Ovary (tissue), 7 donors: ENCODE measurements at regions not wholly inside any gene's neighbourhood (a gene's known extent, or its start where the extent isn't known, plus 50 kb on each side); places are given as distances from the start of the nearest gene placed in this dataset.

Experiments used
- DNase-seq, 5 donors: peaks; one replicate each; pipeline ENCODE4 v3.0.0-alpha.2; 2019 to 2020
- H3K27ac ChIP-seq, 2 donors: fragments of 200-600 bp; one replicate each; pipeline versions ENCODE4 v1.5.1 to v1.8.0; 2019 to 2022
- H3K27me3 ChIP-seq: fragments of 200-600 bp; one replicate; pipeline ENCODE4 v1.8.0; 2022
- H3K36me3 ChIP-seq: fragments of 200-600 bp; sonication (generic); one replicate; pipeline ENCODE4 v1.5.1; 2019
- H3K4me1 ChIP-seq: one replicate; pipeline ENCODE4 v1.8.1; 2013; ENCODE audit warnings: mild to moderate bottlenecking, moderate library complexity; ENCODE audit not compliant: insufficient read depth
- H3K4me3 ChIP-seq: fragments of 200-600 bp; sonication (generic); one replicate; pipeline ENCODE4 v1.5.1; 2017
- H3K9me3 ChIP-seq, 2 donors: fragments of 200-600 bp in 1 of 2; sonication (generic) in 1 of 2; one replicate each; pipeline versions ENCODE4 v1.5.1 to v1.8.1; 2013 to 2019; ENCODE audit warnings: mild to moderate bottlenecking in 1 of 2, moderate library complexity in 1 of 2
- EP300 ChIP-seq: sonication (generic); formaldehyde crosslinking; IDR thresholded peaks from one replicate; pipeline ENCODE4 v1.6.1; 2017; ENCODE audit warnings: antibody characterized with exemption
- POLR2A ChIP-seq: fragments of 450-650 bp; IDR thresholded peaks from one replicate; pipeline ENCODE4 v1.6.1; 2017; ENCODE audit warnings: antibody characterized with exemption, mild to moderate bottlenecking, moderate library complexity
- WGBS, 3 donors: extraction: QIAGEN DNeasy Blood & Tissue Kit in 1 of 3; methylation state at CpG; one replicate each; pipeline versions ENCODE4 v1.1.5 to v1.1.7; 2013 to 2017; 5-methylcytosine and 5-hydroxymethylcytosine counted together
- intact Hi-C, 4 donors: fragments of 100-400 bp; cut with DNase I; formaldehyde crosslinking; loops; one replicate each; pipeline versions ENCODE4 v1.11.0 to v1.15.1; 2022 to 2023
- TF ChIP-seq, protein P1 (sequence below), 3 donors: fragments of 450-650 bp in 2 of 3; fragments of 200-600 bp in 1 of 3; IDR thresholded peaks; one replicate each; pipeline versions ENCODE4 v1.5.1 to v1.8.0; 2016 to 2022; ENCODE audit warnings: antibody characterized with exemption in 3 of 3, mild to moderate bottlenecking in 1 of 3
- donor health status: DM: no; HTN: no; CAD: no; lungs with moderate emphysema.
- donor health status: DM: no; HTN: no; CAD: no.
- donor health status: Bipolar disorder and iron deficiency.
- donor health status: DM: no; HTN: no; CAD: no.
- donor health status: DM: yes; HTN: yes; CAD: no.

DNA sequence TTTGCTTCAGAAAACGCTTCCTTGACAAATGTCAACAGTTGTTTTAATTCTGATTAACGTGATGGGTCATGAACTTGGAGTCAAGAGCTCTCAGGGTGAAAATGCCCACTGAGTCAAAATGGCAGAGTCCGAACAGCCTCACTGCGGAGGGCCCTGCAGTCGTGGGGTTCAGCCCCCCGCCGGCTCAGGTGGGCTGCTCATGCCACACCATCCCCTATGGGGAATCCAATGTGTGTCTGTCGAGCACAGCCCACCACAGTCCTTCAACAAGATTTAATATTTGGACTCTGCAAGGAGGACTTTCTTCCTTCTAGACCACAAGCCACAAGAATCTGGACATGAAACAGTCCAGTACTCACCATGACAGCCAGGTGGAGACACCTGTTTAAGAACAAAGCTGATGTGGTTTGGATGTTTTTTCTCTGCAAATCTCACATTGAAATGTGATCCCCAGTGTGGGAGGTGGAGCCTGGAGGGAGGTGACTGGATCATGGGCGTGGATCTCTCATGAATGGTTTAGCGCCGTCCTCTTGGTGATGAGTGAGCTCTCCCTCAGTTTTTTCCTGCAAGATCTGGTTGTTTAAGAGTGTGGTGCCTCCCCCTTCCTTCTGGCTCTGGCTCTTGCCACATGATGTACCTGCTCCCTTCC is 201.0 kb downstream of the NDUFA10 start:
- peak in 3 of 5 donors; percentile 8 to 19 (median 12) for DNase-seq
- WGBS, 3 donors = 19 to 34% (median 26%) methylated on average over 11 of the region's 11 CpGs
- H3K36me3 ChIP-seq = no peaks in the 10 kb centered on the region
- TF ChIP-seq POLR2A = no peak
- TF ChIP-seq, protein P1, sequence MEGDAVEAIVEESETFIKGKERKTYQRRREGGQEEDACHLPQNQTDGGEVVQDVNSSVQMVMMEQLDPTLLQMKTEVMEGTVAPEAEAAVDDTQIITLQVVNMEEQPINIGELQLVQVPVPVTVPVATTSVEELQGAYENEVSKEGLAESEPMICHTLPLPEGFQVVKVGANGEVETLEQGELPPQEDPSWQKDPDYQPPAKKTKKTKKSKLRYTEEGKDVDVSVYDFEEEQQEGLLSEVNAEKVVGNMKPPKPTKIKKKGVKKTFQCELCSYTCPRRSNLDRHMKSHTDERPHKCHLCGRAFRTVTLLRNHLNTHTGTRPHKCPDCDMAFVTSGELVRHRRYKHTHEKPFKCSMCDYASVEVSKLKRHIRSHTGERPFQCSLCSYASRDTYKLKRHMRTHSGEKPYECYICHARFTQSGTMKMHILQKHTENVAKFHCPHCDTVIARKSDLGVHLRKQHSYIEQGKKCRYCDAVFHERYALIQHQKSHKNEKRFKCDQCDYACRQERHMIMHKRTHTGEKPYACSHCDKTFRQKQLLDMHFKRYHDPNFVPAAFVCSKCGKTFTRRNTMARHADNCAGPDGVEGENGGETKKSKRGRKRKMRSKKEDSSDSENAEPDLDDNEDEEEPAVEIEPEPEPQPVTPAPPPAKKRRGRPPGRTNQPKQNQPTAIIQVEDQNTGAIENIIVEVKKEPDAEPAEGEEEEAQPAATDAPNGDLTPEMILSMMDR (IDR thresholded peaks at IDR 0.05) = no peak
- TF ChIP-seq EP300 = no peak
- H3K9me3 ChIP-seq = no peaks in the 10 kb centered on the region
- H3K27ac ChIP-seq = no peak overlapping the region
- peaks cover 3% of the 10 kb centered on the region for H3K4me1 ChIP-seq
- no peaks in the 10 kb centered on the region for H3K27me3 ChIP-seq
- H3K4me3 ChIP-seq = no peak overlapping the region
- intact Hi-C loops = no loop called here

GRCh38 chr2:239822146-239822831 is 202.9 kb downstream of the NDUFA10 start:
- DNase-seq = peak in 3 of 5 donors; percentile 3 to 13 (median 4)
- intact Hi-C loops = no loop called here
- WGBS, 3 donors = 91 to 93% (median 91%) methylated on average over 16 of the region's 16 CpGs

GRCh38 chr2:239821694-239822075 is 203.5 kb downstream of the NDUFA10 start:
- Histone ChIP-seq H3K27me3 (no peaks in the 10 kb centered on the region), H3K4me3 (no peak overlapping the region), H3K4me1 (peaks cover 3% of the 10 kb centered on the region), H3K36me3 (no peaks in the 10 kb centered on the region), H3K9me3 (no peaks in the 10 kb centered on the region), H3K27ac (no peak overlapping the region)
- WGBS, 3 donors = 86 to 92% (median 91%) methylated on average over 4 of the region's 4 CpGs
- DNase-seq = no peak
- intact Hi-C loops = no loop called here
- TF ChIP-seq POLR2A (no peak), EP300 (no peak)
- TF ChIP-seq, protein P1 (IDR thresholded peaks at IDR 0.05) = no peak

More at GRCh38 chr2:239822146-239822831, 202.9 kb downstream of the NDUFA10 start:
- Histone ChIP-seq H3K36me3 (no peaks in the 10 kb centered on the region), H3K9me3 (no peaks in the 10 kb centered on the region), H3K4me3 (no peak overlapping the region), H3K27me3 (no peaks in the 10 kb centered on the region), H3K27ac (no peak overlapping the region), H3K4me1 (peaks cover 3% of the 10 kb centered on the region)
- TF ChIP-seq, protein P1 (IDR thresholded peaks at IDR 0.05) = no peak
- no peak for TF ChIP-seq POLR2A
- no peak for TF ChIP-seq EP300

GRCh38 chr2:239820836-239821693 is 204.1 kb downstream of the NDUFA10 start:
- 50 to 60% (median 54%) methylated on average over 16 of the region's 16 CpGs for WGBS, 3 donors
- DNase-seq = peak in 3 of 5 donors; percentile 10 to 19 (median 11)
- no peak for TF ChIP-seq POLR2A
- TF ChIP-seq, protein P1 (IDR thresholded peaks at IDR 0.05) = no peak
- TF ChIP-seq EP300 = no peak
- Histone ChIP-seq H3K4me1 (peaks cover 3% of the 10 kb centered on the region), H3K27me3 (no peaks in the 10 kb centered on the region), H3K4me3 (no peak overlapping the region), H3K27ac (no peak overlapping the region), H3K36me3 (no peaks in the 10 kb centered on the region), H3K9me3 (no peaks in the 10 kb centered on the region)
- intact Hi-C loops = no loop called here
